ENCODE measurements at regions not wholly inside any gene's neighbourhood (a gene's known extent, or its start where the extent isn't known, plus 50 kb on each side); places are given as distances from the start of the nearest gene placed in this dataset.
"Not testable (repeated sequence)": the region's sequence is repeated elsewhere in the genome, so short reads cannot be mapped to it uniquely, and the experiment has no call there.

DNA sequence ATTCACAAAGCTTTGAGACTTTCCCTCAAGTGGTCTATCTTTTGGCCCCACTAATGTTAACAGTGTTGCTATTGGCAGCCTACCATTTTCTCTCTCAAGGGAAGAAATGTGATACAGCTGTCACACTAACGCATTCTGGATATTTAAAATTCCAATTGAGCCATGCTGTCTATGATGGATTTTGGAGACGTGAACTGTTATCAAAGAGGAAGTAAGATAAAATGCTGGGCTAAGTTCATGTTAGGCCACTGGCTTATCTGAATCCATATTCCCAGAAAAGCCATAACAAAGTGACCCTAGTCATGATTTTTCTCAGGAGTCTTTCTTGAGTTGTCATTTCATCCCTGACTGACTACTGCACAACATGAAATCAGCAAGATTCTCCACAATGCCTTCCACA is 200.2 kb downstream of the PHLDA1 start:
- DNase-seq = no peak

DNA sequence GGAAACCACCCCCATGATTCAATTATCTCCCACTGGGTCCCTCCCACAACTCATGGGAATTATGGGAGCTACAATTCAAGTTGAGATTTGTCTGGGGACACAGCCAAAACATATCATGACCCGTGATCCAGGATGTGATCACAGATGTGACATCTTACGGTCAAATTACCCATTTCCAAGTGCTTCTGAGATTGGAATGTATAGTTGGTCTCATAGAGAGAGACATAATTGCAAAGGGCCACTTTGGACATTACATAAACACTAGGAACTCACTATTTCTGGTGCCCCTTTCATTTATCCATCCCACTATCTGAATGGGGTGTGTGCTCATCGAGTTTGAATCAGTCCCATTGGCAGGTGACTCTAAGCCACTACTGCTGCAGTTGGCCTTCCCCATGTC is 204.5 kb downstream of the PHLDA1 start:
- no peak for DNase-seq

DNA sequence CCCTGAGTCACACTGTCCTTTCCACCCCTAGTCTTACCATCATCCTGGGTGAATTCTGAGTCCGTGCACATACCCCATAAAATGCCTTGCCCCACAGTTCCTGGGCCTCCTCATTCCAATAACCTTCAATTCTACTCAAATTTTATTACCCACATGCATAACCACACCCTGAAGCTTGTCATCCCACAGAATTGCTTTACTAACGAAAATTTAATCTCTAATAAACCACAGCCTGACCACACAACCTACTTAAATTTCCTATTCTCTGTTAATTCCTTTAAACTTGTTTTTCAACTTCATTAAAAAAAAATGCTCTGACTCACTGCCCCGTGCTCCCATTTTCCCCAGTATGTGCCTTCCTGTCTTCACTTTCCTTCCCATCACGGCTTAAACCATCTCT is 205.9 kb downstream of the PHLDA1 start:
- DNase-seq = no peak

DNA sequence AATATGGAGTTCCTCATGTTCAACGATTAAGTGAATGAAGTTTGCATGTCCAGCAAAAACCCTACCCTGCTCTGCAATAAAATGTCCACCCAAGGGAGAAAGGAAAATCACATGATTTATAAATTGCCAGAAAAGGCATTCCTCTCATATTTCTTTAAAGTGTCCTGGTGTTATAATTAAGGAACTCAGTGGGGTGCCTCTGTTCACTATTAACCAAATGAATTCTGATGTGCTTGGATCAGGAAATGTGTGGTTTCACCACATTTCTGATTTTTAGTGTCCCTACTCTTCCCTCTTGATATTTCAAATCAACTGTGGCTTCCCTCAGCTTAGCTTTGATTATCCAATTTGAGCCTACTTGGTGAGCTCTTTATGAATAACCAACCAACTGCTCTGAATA is 208.1 kb downstream of the PHLDA1 start:
- DNase-seq = no peak

DNA sequence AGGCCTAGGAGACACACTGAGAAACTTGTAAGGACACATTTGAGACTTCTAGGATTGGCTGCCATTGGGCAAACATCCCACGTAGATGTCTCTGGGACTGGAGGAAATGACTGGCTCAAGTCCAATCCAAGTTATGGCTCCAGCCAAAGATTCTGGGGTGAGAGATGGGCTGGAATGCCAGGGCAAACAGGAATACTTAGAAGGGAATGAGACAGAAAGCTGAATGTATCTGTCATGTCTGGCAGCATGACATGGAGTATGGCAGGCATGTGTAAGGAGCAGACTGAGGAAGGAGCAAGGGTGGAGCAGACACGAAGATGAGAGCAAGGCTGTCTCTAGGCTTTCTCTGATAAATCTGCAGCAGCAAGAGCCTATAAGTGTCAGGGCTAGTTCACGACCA is 209.2 kb downstream of the PHLDA1 start:
- DNase-seq = no peak

DNA sequence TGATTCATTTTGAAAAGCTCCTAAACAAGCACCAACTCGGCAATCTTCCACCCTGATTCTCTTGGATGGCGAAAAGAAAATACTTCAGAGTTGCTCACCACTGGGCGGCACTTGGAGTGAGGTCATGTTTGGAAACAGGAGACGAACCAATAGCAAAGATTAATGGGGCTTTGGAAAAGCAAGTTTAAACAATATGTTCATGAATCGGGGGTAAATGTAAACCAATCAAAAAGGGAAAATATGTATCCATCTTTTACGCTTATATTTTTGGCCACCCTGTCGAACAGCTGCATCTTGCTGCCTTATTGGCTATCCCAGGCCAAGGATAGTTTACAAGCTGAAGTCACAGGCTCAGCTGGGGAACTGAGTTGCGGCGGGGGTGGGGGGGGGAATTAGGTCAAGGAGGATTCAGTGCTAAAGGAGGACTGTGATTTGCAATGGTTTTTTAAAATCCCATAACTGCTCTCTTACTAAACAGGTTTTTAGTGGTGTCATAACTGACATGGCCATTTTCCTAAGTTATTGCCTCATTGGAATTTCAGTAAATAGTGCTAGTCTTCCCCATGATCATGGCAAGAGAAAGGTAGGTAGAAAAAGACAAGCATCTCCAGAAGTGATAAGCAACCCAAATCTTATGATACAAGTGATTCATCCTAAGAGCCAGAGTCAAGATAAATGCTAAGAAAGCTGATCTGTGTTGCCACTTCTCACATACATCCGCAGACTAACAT is 210.6 kb downstream of the PHLDA1 start:
- DNase-seq = no peak

DNA sequence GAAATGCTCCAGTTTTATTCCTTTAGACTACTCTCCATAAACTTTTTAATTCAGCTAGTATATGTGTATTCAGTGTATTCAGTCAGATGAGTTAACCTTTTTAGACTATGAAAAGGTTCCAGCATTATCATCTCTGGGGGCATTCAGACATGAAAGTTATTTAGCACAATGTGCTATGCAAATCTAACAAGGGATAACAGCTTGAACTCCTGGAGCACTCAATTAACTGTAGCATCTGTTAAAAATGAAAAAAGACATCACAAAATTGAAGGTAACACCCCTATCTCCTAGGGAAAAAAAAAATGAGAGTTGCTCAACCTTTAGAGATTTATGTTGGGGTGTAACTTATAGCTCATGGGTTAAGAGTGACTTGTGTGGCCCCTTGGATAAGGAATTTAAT is 211.5 kb downstream of the PHLDA1 start:
- no peak for DNase-seq

DNA sequence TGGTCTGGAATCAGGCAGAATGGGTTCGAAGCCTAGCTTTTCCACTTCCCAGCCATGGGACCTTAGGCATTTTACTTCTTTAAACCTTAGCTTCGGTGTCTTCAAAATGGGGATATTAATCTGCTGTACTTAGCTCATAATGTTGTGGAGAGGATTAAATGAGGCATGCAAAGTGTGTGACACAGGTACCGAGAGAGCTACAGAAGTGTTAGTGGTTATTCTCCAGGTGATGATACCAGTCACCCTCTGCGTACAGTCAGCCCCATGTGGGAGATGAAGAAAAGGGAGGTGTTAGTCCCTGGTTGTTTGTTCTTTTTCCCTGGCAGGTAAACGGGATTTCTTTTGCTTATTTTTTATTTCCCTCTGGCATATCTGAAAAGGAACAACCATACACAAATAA is 212.1 kb downstream of the PHLDA1 start:
- no peak for DNase-seq

DNA sequence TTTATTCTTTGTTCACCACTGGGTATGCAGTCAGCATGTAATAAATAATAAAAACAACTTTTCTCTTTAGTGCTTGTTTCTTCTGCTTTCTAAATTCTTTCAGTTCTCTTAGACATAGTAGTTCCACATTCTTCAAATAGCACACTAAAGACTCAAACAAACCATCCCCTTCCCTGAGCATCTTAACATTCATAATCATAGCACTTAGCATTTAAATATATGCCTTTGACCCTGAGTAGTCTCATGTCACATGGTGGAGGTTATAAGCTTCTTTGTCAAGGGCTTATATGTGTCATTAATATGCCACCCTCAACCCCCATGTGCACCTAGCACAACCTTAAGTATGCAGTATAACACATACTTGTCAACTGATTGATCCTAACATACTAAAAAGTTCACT is 212.7 kb downstream of the PHLDA1 start:
- no peak for DNase-seq

DNA sequence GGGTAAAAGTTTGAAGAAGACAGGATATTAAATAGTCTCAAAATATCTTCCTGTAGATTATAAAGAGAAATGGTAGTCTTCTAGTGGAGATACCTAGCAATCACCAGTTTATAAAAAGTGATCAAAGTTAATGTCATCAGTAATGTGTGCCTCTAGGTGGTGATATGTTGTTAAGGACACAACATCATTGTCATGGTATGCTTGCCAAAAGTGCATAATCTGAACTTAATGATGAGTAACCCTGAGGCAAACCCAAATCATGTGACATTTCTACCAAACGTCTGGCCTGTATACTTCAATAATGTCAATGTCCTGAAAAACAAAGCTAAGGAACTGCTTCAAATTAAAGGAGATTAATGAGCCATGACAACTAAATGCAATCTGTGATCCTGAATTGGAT is 214.7 kb downstream of the PHLDA1 start:
- DNase-seq = peak in 1 of 2 donors; percentile 47

DNA sequence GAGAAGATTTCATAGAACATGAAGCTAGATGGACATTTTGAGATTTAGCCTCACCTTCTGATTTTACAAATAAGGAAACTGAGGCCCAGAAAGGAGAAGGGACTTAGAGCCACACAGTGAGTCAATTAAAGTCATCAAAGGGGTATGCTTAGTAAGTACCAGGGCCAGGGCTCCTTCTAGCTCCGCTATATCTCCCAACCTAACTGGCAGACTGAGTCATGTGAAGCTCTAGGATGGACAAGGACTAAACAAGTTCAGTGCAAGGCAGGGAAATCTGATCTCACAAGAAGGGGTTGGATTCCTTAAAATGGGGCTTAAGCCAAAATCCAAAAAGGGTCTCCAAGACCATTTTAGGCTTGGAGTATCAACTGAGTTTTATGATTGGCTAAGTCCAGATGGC is 215.8 kb downstream of the PHLDA1 start:
- DNase-seq = no peak

DNA sequence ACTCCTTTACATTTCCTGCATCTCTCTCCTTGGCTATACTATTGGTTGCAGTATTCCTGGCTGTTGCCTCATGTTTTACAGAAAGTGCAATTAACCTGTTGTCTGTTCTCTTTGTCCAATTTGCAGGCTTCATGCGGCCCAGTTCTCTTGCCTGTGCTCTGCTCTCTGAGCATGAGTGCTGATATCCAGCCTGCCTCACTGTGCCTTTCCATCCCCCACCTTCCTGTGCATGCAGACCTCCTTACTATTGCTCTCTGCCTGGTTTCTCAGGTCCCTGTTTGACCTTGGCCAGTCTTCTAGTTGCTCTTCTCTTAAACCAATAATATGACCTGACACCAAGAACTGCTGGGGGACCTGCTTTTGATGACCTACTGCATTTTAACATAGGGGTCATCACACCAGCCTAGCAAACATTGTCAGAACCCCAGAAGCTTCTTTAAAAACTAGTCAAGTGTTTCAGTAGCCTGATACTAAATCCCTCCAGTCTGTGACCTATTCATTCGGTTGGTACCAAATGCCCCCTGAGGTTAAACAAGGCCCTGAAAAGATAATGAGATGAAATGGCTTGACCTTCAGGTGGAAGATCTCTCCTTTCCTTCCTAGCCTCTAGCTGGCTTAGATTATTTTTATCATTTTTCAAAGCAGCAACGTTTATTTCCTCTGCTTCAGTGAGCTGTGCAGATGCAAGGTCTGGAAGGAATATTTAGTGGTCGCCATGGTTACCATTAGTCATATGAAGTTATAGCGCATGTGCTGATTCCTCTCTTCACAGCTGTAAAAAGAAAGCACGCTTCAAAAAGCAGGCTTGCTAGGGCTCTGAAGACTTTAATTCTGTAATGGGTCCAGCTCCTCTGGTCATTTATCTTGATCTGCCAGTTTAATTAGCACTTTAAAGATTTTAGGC is 216.5 kb downstream of the PHLDA1 start:
- peak; percentile 1 to 63 for DNase-seq

DNA sequence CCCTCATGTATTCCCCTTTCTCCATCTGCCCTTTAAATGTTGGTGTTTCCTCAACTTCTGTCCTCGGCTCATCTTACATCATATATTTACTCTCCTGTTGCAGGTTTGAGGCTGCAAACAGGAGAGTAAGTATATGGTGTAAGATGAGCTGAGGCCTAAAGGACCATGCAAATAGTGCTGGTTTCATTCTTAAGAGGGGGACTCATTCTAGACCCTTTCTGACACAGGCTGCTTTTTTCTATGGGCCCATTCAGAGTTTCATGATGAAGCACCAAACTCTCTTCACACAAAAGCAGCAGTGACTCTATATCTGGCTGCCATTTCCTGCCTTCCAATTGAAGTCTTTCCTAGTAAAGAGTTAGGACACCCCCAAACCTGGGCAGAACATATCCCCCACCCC is 218.5 kb downstream of the PHLDA1 start:
- no peak for DNase-seq

DNA sequence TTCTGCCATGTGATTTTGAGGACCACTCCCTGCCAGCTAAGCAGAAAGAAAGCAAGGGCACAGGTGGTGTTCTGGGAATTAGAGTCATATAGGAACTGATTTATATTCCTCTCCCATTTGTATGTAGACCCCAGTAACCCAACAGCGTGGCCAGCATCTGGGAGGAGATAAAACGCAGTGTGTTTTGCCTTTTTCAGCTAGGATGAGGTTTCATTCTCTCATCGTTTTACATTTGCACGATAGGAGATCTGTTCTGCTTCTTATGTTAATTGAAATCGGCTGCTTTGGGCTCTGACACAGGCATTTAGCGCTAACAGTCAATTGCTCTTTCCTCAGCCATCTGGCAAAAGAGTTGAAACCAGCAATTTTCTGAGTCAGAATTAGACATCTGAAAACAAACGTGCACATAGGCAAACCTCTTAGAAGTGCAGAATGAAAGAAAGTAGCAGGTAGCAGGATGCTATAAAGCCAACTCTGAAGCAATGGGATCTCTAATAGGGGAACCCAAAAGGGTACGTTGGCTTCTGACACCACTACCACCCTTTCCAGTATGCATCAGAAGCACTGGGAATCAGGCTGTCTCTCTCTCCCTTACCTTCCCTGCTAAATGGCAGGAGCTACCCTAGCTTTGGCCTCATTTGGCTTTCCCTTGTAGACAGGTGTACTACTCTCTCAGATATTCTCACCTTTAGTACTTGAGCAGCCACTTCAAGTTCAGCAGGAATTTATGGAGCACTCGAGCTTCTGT is 219.1 kb downstream of the PHLDA1 start:
- no peak for DNase-seq

DNA sequence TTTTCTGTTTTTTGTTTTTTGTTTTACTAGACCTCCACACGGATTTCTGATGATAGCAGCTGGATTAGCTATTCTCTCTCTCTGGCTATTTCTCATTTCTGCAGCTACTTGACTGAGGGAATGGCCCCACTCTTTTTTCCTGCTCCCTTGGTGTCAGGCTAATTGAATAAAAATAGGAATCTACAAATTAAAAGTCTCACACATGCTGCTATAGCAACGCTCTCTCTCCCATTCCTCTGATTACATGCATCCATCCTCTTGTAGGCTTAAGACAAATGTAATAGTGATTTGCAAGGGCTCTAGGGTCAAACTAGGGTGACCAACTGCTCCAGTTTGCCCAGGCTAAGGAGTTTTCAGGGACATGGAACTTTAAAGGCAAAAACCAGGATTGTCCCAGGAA is 221.8 kb downstream of the PHLDA1 start:
- DNase-seq = no peak

DNA sequence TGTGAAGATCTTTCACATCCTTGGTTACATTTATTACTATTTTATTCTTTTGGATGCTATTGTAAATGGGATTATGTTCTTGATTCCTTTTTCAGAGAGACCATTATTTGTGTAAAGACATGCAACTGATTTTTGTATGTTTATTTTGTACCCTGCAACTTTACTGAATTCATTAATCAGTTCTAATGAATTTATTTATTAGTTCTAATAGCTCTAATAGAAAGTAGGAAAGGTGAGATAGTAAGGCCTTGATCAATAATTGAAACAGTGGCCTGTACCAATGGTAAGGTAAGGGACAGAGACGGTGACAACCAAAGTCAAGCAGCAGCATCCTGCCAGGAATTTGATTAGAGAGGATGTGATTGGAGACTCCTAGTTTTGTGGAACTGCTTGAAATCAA is 224.1 kb downstream of the PHLDA1 start:
- DNase-seq = no peak

DNA sequence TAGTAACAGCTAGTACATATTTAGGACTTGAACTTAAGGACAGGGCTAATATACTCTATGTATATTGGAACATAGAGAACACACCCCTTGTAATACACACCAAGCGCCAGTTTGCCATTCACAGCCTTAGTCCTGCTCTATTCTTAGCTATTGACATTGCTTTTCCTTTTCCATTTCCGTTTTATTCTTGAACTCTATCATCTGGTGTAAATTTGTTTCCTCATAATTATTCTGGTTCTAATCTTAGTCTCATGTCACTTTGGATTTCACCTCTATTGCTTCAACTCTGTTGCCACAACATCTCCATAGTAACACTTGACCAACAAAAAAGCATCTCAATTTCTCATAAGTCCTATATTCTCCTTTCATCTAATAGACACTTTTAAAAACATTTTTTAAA is 225.7 kb downstream of the PHLDA1 start:
- DNase-seq = no peak

DNA sequence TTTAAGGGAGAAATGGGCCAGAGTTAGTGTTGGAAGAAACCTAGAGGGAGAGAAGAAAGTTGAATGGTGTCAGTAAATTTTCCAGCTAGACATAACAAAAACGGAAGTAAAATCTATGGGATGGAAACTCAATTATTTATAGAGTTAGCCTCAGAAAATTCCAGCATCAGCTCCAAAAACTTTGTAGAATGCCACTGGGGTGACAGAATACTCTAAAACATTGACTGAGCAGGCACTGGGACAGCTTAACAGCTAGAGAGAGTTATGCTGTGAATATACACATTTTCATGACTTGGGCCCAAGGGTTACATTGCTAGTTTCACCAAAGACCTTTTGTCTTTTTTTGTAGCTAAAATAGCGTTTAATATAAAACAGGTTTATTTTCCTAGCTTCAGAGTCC is 226.3 kb downstream of the PHLDA1 start:
- DNase-seq = no peak

DNA sequence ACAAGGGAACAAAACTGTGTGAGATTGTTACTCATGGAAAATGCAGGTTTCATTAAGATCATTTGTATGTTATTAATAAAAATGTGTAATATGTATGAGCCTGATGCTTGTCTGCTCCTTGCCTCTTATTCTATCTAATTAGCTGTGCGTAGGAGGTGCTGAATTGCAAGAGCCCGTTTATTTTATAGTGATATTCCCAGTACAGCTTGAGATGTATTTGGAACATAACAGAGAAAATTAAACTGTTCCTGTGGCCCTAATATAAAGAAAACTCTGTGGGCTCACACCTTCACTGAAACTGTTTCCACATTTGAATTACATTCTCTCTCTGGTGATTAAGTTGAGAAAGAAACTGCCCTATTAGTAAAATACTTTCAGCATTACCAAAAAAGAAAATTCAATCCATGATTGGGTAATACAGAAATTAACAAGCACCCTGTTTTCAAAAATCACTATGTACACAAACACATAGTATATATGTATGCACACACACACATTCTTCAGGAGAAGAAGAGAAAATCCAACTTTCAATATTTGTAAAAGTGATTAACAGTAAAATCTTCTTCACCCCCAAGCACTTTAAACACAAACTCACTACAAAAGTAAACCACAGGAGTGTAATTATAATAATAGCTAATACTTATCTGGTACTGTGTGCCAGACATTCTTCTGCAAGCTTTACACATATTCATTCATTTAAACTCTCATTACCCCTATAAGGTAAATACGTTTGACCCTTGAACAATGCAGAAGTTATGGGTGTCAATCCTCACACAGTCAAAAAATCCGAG is 233.2 kb downstream of the PHLDA1 start:
- no peak for DNase-seq

DNA sequence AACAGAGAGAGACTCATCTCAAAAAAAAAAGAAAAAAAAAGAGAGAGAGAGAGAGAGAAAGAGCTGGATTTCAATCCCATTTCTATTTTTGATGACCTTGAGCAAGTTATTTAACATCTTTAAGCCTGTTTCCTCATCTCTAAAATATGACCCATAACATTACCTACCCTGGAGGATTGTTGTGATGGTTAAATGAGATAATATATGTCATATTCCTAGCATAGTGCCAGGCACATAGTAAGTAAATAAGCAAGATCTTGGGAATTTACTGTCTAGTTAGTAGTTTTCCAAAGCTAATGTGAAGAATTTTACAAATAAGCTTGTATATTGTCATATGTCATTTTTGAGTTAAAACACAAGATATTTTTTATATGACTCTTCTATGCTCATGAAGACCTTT is 236.5 kb downstream of the PHLDA1 start:
- no peak for DNase-seq

DNA sequence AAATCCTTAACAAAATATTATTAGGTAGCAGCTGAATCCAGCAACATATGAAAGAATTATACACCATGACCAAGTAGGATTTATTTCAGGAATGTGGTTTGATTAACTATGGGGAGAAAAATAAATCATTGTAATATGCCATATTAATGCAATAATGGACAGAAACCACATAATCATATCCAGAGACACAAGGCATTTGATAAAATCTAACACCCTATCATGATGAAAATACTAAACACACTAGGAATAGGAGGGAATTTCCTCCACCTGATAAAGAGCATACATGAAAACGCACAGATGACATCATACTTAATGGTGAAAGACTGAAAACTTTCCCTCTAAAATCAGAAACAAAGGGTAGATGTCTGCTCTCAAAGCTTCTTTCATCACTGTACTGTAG is 238.9 kb downstream of the PHLDA1 start:
- DNase-seq = no peak

DNA sequence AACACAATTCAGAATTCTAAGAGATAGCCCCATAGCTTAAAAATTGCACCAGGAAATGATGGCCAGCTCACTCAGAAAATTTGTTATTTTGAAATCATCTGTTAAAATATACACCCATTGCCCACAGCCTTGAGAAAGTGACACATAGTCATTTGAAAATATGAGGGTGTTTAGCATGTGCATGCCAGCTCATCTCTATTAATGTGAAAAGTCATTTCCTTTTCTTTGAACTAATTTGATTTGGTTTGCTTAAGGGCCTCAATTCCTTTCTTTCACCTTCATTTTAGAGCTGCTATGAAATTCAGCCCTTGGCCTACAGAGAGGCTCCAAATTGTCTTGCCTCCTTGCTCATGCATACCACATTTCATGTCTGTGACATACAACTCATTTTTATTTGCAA is 241.4 kb downstream of the PHLDA1 start:
- no peak for DNase-seq

DNA sequence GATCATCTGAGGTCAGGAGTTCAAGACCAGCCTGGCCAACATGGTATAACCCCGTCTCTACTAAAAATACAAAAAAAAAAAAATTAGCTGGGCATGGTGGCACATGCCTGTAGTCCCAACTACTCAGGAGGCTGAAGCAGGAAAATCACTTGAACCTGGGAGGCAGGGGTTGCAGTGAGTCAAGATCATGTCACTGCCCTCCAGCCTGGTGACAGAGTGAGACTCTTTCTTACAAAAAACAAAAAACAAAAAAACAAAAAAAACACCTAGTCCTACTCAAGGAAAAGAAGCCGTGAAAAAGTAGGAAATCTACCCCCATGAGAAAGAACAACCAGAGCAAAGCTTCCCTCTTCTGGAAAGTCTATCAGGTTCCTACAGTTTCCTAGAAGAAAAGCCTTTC is 244.4 kb downstream of the PHLDA1 start:
- not testable (repeated sequence) for DNase-seq

Measured in CD4-positive, alpha-beta T cell treated with Interferon alpha-2 for 1 hour (primary cell).